ENCODE measurements at regions not wholly inside any gene's neighbourhood (a gene's known extent, or its start where the extent isn't known, plus 50 kb on each side); places are given as distances from the start of the nearest gene placed in this dataset.

DNA sequence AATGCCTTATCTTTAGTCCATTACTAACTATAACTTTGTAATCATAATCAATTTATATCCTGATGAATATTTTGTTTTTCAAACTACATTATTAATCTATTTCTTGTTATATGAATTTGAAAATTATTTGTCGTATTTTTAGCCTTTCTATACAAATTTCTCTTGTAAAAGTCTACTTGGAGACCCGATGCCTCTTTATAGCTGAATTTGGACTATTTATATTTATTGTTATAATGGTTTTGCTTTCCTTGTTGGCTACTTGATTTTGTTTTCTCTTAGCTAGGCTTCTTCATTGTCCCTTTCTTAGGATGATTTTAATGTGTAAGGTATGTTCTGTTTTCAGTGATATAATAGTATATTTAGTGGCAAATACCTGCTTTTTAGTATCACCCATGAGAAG lies 89.5 kb upstream of the RFLNA start:
- TF ChIP-seq, protein P1, sequence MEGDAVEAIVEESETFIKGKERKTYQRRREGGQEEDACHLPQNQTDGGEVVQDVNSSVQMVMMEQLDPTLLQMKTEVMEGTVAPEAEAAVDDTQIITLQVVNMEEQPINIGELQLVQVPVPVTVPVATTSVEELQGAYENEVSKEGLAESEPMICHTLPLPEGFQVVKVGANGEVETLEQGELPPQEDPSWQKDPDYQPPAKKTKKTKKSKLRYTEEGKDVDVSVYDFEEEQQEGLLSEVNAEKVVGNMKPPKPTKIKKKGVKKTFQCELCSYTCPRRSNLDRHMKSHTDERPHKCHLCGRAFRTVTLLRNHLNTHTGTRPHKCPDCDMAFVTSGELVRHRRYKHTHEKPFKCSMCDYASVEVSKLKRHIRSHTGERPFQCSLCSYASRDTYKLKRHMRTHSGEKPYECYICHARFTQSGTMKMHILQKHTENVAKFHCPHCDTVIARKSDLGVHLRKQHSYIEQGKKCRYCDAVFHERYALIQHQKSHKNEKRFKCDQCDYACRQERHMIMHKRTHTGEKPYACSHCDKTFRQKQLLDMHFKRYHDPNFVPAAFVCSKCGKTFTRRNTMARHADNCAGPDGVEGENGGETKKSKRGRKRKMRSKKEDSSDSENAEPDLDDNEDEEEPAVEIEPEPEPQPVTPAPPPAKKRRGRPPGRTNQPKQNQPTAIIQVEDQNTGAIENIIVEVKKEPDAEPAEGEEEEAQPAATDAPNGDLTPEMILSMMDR (conservative IDR thresholded peaks at IDR 0.05 in 1 of 2, IDR thresholded peaks at IDR 0.05 in 1 of 2; ENCODE audit: extremely low read depth in 1 of 2, insufficient read depth in 1 of 2, low read depth in 1 of 2, low read length in 2 of 2) = no peak
- TF ChIP-seq EZH2 (IDR thresholded peaks at IDR 0.05; ENCODE audit: borderline replicate concordance, low read length) = no peak

All from mammary epithelial cell (primary cell).